Epithelial cell of proximal tubule (primary cell): ENCODE measurements at regions not wholly inside any gene's neighbourhood (a gene's known extent, or its start where the extent isn't known, plus 50 kb on each side); places are given as distances from the start of the nearest gene placed in this dataset.

Experiments used
- DNase-seq: peaks from one replicate; pipeline ENCODE4 v3.0.0-alpha.2; 2011; ENCODE audit warnings: low read depth
- H3K4me3 ChIP-seq: 2 replicates; pipeline ENCODE4 v1.5.1; 2011; ENCODE audit warnings: low read depth, mild to moderate bottlenecking, low read length
- CTCF ChIP-seq: conservative IDR thresholded peaks from 2 replicates; pipeline ENCODE4 v1.5.1; 2012; ENCODE audit warnings: low read depth, mild to moderate bottlenecking, low read length

GRCh38 chr2:2448178-2448577 lies 117.1 kb upstream of the MYT1L start:
- DNase-seq: no peak
- H3K4me3 ChIP-seq: no peak overlapping the region
- no peak for TF ChIP-seq CTCF

DNA sequence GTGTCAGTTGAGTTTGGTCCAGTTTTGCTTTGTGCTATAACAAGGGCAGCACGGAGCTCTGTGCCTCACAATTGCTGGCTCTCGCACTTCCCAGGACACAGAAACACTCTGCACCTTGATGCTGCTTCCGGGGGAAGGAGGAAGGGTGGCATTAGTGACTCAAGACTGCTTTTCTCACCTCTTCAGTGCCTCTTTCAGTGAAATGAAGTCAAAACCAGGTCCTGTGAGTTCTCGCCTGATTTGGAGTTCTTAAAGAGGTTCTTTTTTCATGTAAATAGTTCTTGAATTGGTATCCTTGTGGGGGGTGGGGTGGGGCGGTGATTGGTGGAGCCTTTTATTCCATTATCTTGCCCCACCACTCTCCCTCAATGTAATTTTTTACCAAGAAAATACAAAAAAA lies 91.5 kb upstream of the MYT1L start:
- DNase-seq: no peak
- TF ChIP-seq CTCF: no peak
- no peak overlapping the region for H3K4me3 ChIP-seq

DNA sequence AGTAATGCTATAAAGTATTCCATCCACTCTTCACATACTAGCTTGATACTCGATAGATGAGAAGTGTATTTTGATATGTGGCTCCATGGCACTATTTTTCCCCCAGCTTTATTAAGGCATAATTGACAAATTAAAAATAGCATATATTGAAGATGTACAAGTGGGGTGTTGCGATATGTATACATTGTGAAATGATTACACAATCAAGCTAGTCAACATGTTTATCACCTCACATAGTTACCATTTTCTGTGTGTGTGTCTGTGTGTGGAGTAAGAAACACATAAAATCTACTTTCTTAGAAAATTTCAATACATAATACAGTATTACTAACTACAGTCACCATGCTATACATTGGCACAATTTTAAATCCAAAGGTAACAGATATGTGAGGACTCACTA lies 82.5 kb upstream of the MYT1L start:
- no peak for TF ChIP-seq CTCF
- no peak for DNase-seq
- no peak overlapping the region for H3K4me3 ChIP-seq

DNA sequence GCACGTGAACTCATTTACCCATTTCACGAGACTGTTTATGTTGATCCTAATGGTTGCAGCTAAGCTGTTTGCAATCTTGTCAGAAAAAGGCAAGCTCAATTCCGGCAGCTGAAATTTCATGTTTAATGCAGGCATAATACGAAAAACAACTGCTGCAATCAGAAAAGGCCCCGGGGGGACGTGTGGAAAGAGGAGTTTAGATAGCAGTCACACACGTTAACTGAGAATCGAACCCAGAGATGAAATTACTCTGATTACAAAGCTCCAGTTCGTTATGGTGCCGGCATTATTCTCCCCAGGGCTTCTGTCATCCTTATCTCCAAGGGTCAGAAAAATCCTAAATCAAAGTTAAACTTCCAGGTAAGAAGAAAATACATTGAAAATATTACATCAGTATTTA lies 79.9 kb upstream of the MYT1L start:
- DNase-seq: no peak
- TF ChIP-seq CTCF: no peak
- H3K4me3 ChIP-seq: no peak overlapping the region

GRCh38 chr2:2409481-2409880 lies 78.4 kb upstream of the MYT1L start:
- no peak for DNase-seq
- TF ChIP-seq CTCF: no peak
- H3K4me3 ChIP-seq: no peak overlapping the region

- TF ChIP-seq CTCF: no peak
Observed at GRCh38 chr2:2405780-2406179, 74.7 kb upstream of the MYT1L start.

DNA sequence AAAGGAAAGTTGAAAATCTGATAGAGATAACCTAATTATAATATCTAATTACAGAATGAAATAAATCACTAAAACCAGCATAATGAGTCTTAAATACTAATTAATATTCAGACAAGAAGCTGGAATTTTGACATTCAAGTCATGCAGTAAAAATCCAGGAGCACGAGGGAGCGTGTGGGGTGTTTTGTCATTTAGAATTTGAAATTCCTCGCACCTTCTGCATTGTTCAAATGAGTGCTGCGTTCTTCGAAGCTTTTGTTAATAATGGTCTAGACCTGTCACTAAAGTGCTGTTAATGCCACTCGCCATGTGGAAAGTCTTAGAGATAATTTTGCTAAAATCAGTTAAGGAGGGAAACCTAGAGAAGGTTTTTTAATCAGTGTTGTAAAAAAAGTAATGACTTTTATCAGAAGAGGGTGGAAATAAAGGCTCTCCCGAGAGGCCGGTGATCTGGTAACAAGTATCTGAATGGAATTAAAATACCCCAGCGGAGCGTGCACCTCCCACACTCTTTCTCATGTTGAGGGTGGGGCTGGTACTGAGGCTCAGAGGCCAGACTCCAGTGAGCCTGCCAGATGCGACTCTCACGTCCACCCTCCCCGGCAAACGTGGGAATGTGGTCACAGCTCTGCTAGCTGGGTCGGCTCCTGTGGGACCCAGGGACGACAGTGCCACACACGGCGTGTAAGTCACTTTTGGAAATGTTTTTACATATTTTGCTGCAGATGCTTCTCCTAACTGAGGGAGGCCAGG lies 69.4 kb upstream of the MYT1L start:
- no peak for DNase-seq
- no peak overlapping the region for H3K4me3 ChIP-seq
- TF ChIP-seq CTCF: no peak

More at GRCh38 chr2:2405780-2406179, 74.7 kb upstream of the MYT1L start:
- no peak overlapping the region for H3K4me3 ChIP-seq
- no peak for DNase-seq
